HEK293 (cell line): ENCODE measurements at regions not wholly inside any gene's neighbourhood (a gene's known extent, or its start where the extent isn't known, plus 50 kb on each side); places are given as distances from the start of the nearest gene placed in this dataset.

ENCODE experiments used
- CTCF ChIA-PET: fragments of 350-600 bp; formaldehyde crosslinking; extraction: SDS; loops from one replicate; lab custom pipeline; 2021; ENCODE audit warnings: antibody characterized with exemption; lab: Yijun Ruan, JAX
- POLR2A ChIA-PET: fragments of 300-600 bp; formaldehyde crosslinking; extraction: SDS; loops from one replicate; lab custom pipeline; 2020; ENCODE audit warnings: antibody characterized with exemption, inconsistent platforms; lab: Yijun Ruan, JAX
- H3K27ac ChIP-seq: fragments of 200-500 bp; sonication (Bioruptor generic); 2 replicates; pipeline ENCODE4 v1.5.1; 2014; ENCODE audit warnings: low read depth, low read length, control low read depth, inconsistent platforms; ENCODE audit errors: extremely low read depth
- H3K36me3 ChIP-seq, 2 experiments: fragments of 200-500 bp in 1 of 2; sonication (Bioruptor generic) in 1 of 2; 1 replicate in 1 of 2; 2 replicates in 1 of 2; pipeline ENCODE4 v1.5.1; 2014 to 2017; ENCODE audit warnings: inconsistent platforms in 2 of 2, low read length in 2 of 2; ENCODE audit not compliant: control insufficient read depth in 2 of 2, insufficient read depth in 1 of 2
- H3K4me1 ChIP-seq: fragments of 200-500 bp; sonication (Bioruptor generic); 2 replicates; pipeline ENCODE4 v1.5.1; 2014; ENCODE audit warnings: mild to moderate bottlenecking, low read length, inconsistent platforms; ENCODE audit not compliant: control insufficient read depth, insufficient read depth
- H3K4me3 ChIP-seq: 2 replicates; pipeline ENCODE4 v1.5.1; 2011; ENCODE audit warnings: low read depth, mild to moderate bottlenecking, control low read depth, low read length, moderate library complexity
- H3K9me3 ChIP-seq: fragments of 200-500 bp; sonication (Bioruptor generic); 2 replicates; pipeline ENCODE4 v1.5.1; 2014; ENCODE audit warnings: low read depth, low read length, inconsistent platforms; ENCODE audit not compliant: control insufficient read depth, insufficient read depth
- GLIS1 ChIP-seq: fragments of 450-650 bp; formaldehyde crosslinking; IDR thresholded peaks from 2 replicates; pipeline ENCODE4 v1.5.1; 2016; ENCODE audit warnings: missing biosample characterization, missing genetic modification characterization
- HIC1 ChIP-seq: fragments of 450-650 bp; formaldehyde crosslinking; IDR thresholded peaks from 2 replicates; pipeline ENCODE4 v1.5.1; 2016; ENCODE audit warnings: missing biosample characterization, missing genetic modification characterization
- PRDM1 ChIP-seq: fragments of 450-650 bp; formaldehyde crosslinking; IDR thresholded peaks from 2 replicates; pipeline ENCODE4; 2016; ENCODE audit warnings: missing biosample characterization, missing genetic modification characterization
- RBAK ChIP-seq: fragments of 450-650 bp; formaldehyde crosslinking; IDR thresholded peaks from 2 replicates; pipeline ENCODE4 v1.5.1; 2016; ENCODE audit warnings: missing biosample characterization, missing genetic modification characterization
- ZNF175 ChIP-seq: fragments of 450-650 bp; formaldehyde crosslinking; IDR thresholded peaks from 2 replicates; pipeline ENCODE4 v1.5.1; 2016; ENCODE audit warnings: missing biosample characterization, missing genetic modification characterization
- ZNF221 ChIP-seq: fragments of 450-650 bp; formaldehyde crosslinking; IDR thresholded peaks from 2 replicates; pipeline ENCODE4 v1.5.1; 2017; ENCODE audit warnings: missing biosample characterization, missing genetic modification characterization, borderline replicate concordance
- ZNF292 ChIP-seq: fragments of 450-650 bp; formaldehyde crosslinking; IDR thresholded peaks from 2 replicates; pipeline ENCODE4 v1.5.1; 2016; ENCODE audit warnings: low read depth, missing biosample characterization, missing genetic modification characterization, borderline replicate concordance
- ZNF549 ChIP-seq: fragments of 450-650 bp; IDR thresholded peaks from 2 replicates; pipeline ENCODE4 v1.5.1; 2018; ENCODE audit warnings: missing biosample characterization, missing genetic modification characterization, mild to moderate bottlenecking, inconsistent platforms, moderate library complexity
- ZNF596 ChIP-seq: fragments of 450-650 bp; IDR thresholded peaks from 2 replicates; pipeline ENCODE4 v1.5.0; 2018; ENCODE audit warnings: missing biosample characterization, mild to moderate bottlenecking, missing genetic modification characterization, moderate library complexity
- ZNF610 ChIP-seq: fragments of 450-650 bp; formaldehyde crosslinking; IDR thresholded peaks from 2 replicates; pipeline ENCODE4 v1.5.1; 2016; ENCODE audit warnings: missing biosample characterization, missing genetic modification characterization, borderline replicate concordance
- ZNF677 ChIP-seq: fragments of 450-650 bp; IDR thresholded peaks from 2 replicates; pipeline ENCODE4 v1.5.0; 2018; ENCODE audit warnings: missing biosample characterization, mild to moderate bottlenecking, missing genetic modification characterization, moderate library complexity
- ZNF768 ChIP-seq: fragments of 450-650 bp; formaldehyde crosslinking; IDR thresholded peaks from 2 replicates; pipeline ENCODE4 v1.5.1; 2018; ENCODE audit warnings: missing biosample characterization, mild to moderate bottlenecking, missing genetic modification characterization
- TF ChIP-seq, protein P1 (sequence below): fragments of 450-650 bp; formaldehyde crosslinking; IDR thresholded peaks from 2 replicates; pipeline ENCODE4 v1.5.1; 2016; ENCODE audit warnings: missing biosample characterization, missing genetic modification characterization
- TF ChIP-seq, protein P2 (sequence below): fragments of 450-650 bp; IDR thresholded peaks from 2 replicates; pipeline ENCODE4 v1.5.1; 2018; ENCODE audit warnings: missing biosample characterization, mild to moderate bottlenecking, missing genetic modification characterization
- TF ChIP-seq, protein P3 (sequence below): fragments of 450-650 bp; formaldehyde crosslinking; IDR thresholded peaks from 2 replicates; pipeline ENCODE4 v1.5.1; 2017; ENCODE audit warnings: missing biosample characterization, missing genetic modification characterization
- TF ChIP-seq, protein P4 (sequence below): fragments of 450-650 bp; formaldehyde crosslinking; IDR thresholded peaks from 2 replicates; pipeline ENCODE4 v1.5.1; 2016; ENCODE audit warnings: missing biosample characterization, missing genetic modification characterization, borderline replicate concordance
- TF ChIP-seq, protein P5 (sequence below): fragments of 450-650 bp; IDR thresholded peaks from 2 replicates; pipeline ENCODE4 v1.5.1; 2018; ENCODE audit warnings: missing biosample characterization, missing genetic modification characterization
- TF ChIP-seq, protein P6 (sequence below): fragments of 450-650 bp; formaldehyde crosslinking; IDR thresholded peaks from 2 replicates; pipeline ENCODE4 v1.5.1; 2016; ENCODE audit warnings: missing biosample characterization, missing genetic modification characterization

DNA sequence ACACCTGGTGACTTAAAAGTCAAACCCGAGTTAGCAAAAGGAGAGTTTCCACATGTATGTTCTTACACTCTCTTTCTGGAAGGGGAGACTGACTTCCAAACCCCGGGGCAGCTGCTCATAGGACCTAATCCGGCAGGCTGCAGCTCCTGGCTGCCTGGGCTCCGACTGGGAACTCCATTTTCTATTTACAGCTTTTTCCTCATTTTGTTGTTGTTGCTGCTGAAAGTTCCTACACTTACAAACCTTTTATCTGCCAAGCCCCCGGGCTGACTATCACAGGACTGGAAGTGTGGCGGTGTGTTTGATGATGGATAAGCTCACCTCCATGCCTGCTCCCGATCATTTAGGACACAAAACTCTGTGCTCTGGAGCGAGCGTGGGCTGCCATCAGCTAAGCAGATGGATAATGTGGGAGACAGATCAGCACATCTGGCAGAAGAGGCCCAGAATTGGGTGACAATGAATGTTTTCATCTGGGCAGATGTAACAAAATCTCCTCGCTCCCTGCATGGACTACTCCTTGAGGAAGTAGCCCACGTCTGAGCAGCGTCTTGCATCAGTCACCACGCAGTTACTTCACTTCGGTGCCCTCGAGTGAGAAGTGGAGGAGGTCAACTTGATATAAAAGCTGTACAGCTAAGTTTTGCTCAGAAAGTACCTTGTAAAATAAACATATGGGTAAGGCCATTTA lies 114.4 kb upstream of the COPS8 start (continued):
- no peak for TF ChIP-seq PRDM1 (tag by site-specific recombination)
- TF ChIP-seq, protein P1, sequence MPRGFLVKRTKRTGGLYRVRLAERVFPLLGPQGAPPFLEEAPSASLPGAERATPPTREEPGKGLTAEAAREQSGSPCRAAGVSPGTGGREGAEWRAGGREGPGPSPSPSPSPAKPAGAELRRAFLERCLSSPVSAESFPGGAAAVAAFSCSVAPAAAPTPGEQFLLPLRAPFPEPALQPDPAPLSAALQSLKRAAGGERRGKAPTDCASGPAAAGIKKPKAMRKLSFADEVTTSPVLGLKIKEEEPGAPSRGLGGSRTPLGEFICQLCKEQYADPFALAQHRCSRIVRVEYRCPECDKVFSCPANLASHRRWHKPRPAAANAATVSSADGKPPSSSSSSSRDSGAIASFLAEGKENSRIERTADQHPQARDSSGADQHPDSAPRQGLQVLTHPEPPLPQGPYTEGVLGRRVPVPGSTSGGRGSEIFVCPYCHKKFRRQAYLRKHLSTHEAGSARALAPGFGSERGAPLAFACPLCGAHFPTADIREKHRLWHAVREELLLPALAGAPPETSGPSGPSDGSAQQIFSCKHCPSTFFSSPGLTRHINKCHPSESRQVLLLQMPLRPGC = no peak
- no peak for TF ChIP-seq GLIS1 (tag by site-specific recombination)
- TF ChIP-seq, all 188 proteins: peak for 0

DNA sequence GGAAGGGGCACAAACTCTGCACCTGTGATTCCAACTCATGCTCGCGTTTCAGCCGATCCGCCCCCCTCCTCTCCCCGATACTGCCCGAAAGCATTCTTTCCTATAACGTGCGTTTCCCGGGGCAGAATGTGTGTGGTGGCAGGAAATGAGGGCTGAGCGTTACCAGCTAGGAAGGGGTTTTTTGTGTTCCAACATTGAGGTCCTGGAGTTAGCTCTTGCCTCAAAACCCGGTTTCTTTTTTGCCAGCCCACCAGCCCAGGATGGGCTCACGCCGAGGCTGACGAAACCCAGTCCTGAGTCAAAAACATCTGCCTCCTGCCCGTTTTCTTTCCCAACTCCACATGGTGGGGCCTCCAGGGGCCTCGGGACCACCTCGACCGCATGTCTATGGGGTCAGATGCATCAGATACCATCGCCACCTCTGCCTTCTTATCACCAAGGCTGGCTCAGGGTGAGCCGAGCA lies 113.7 kb upstream of the COPS8 start:
- TF ChIP-seq, protein P2, sequence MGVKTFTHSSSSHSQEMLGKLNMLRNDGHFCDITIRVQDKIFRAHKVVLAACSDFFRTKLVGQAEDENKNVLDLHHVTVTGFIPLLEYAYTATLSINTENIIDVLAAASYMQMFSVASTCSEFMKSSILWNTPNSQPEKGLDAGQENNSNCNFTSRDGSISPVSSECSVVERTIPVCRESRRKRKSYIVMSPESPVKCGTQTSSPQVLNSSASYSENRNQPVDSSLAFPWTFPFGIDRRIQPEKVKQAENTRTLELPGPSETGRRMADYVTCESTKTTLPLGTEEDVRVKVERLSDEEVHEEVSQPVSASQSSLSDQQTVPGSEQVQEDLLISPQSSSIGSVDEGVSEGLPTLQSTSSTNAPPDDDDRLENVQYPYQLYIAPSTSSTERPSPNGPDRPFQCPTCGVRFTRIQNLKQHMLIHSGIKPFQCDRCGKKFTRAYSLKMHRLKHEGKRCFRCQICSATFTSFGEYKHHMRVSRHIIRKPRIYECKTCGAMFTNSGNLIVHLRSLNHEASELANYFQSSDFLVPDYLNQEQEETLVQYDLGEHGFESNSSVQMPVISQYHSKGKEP (tag by site-specific recombination) = no peak
- TF ChIP-seq ZNF549 (tag by site-specific recombination) (no peak), ZNF596 (tag by site-specific recombination) (no peak), HIC1 (no peak), ZNF221 (tag by site-specific recombination) (no peak), ZNF292 (tag by site-specific recombination) (no peak), ZNF768 (tag by site-specific recombination) (no peak), ZNF175 (no peak), ZNF677 (tag by site-specific recombination) (no peak), ZNF610 (tag by site-specific recombination) (no peak), RBAK (tag by site-specific recombination) (no peak)
- TF ChIP-seq, protein P3, sequence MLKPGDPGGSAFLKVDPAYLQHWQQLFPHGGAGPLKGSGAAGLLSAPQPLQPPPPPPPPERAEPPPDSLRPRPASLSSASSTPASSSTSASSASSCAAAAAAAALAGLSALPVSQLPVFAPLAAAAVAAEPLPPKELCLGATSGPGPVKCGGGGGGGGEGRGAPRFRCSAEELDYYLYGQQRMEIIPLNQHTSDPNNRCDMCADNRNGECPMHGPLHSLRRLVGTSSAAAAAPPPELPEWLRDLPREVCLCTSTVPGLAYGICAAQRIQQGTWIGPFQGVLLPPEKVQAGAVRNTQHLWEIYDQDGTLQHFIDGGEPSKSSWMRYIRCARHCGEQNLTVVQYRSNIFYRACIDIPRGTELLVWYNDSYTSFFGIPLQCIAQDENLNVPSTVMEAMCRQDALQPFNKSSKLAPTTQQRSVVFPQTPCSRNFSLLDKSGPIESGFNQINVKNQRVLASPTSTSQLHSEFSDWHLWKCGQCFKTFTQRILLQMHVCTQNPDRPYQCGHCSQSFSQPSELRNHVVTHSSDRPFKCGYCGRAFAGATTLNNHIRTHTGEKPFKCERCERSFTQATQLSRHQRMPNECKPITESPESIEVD = no peak
- TF ChIP-seq, protein P4, sequence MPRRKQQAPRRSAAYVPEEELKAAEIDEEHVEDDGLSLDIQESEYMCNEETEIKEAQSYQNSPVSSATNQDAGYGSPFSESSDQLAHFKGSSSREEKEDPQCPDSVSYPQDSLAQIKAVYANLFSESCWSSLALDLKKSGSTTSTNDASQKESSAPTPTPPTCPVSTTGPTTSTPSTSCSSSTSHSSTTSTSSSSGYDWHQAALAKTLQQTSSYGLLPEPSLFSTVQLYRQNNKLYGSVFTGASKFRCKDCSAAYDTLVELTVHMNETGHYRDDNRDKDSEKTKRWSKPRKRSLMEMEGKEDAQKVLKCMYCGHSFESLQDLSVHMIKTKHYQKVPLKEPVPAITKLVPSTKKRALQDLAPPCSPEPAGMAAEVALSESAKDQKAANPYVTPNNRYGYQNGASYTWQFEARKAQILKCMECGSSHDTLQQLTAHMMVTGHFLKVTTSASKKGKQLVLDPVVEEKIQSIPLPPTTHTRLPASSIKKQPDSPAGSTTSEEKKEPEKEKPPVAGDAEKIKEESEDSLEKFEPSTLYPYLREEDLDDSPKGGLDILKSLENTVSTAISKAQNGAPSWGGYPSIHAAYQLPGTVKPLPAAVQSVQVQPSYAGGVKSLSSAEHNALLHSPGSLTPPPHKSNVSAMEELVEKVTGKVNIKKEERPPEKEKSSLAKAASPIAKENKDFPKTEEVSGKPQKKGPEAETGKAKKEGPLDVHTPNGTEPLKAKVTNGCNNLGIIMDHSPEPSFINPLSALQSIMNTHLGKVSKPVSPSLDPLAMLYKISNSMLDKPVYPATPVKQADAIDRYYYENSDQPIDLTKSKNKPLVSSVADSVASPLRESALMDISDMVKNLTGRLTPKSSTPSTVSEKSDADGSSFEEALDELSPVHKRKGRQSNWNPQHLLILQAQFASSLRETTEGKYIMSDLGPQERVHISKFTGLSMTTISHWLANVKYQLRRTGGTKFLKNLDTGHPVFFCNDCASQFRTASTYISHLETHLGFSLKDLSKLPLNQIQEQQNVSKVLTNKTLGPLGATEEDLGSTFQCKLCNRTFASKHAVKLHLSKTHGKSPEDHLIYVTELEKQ (tag by site-specific recombination) = no peak
- TF ChIP-seq, protein P5, sequence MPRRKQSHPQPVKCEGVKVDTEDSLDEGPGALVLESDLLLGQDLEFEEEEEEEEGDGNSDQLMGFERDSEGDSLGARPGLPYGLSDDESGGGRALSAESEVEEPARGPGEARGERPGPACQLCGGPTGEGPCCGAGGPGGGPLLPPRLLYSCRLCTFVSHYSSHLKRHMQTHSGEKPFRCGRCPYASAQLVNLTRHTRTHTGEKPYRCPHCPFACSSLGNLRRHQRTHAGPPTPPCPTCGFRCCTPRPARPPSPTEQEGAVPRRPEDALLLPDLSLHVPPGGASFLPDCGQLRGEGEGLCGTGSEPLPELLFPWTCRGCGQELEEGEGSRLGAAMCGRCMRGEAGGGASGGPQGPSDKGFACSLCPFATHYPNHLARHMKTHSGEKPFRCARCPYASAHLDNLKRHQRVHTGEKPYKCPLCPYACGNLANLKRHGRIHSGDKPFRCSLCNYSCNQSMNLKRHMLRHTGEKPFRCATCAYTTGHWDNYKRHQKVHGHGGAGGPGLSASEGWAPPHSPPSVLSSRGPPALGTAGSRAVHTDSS (tag by site-specific recombination) = no peak
- TF ChIP-seq, protein P6, sequence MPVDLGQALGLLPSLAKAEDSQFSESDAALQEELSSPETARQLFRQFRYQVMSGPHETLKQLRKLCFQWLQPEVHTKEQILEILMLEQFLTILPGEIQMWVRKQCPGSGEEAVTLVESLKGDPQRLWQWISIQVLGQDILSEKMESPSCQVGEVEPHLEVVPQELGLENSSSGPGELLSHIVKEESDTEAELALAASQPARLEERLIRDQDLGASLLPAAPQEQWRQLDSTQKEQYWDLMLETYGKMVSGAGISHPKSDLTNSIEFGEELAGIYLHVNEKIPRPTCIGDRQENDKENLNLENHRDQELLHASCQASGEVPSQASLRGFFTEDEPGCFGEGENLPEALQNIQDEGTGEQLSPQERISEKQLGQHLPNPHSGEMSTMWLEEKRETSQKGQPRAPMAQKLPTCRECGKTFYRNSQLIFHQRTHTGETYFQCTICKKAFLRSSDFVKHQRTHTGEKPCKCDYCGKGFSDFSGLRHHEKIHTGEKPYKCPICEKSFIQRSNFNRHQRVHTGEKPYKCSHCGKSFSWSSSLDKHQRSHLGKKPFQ (tag by site-specific recombination) = no peak
- ChIA-PET POLR2A (no interaction called here), CTCF (no interaction called here)
- no peaks in the 10 kb centered on the region for H3K36me3 ChIP-seq
- no peak overlapping the region for H3K4me3 ChIP-seq
- no peak overlapping the region for H3K27ac ChIP-seq
- no peaks in the 10 kb centered on the region for H3K9me3 ChIP-seq
- H3K4me1 ChIP-seq = no peaks in the 10 kb centered on the region
